DOHH2 (cell line): ENCODE measurements at regions not wholly inside any gene's neighbourhood (a gene's known extent, or its start where the extent isn't known, plus 50 kb on each side); places are given as distances from the start of the nearest gene placed in this dataset.

Experiments
- EZH2phosphoT487 ChIP-seq: fragments of 200-600 bp; sonication (generic); IDR thresholded peaks from 2 replicates; pipeline ENCODE4 v1.6.1; 2017; ENCODE audit warnings: borderline replicate concordance, mild to moderate bottlenecking, antibody characterized with exemption, low read length, moderate library complexity, mixed read lengths
- TF ChIP-seq, protein P1 (sequence below): fragments of 200-600 bp; sonication (generic); IDR thresholded peaks from one replicate; pipeline ENCODE4 v1.5.1; 2014; ENCODE audit warnings: antibody characterized with exemption, mild to moderate bottlenecking, low read depth, low read length; ENCODE audit not compliant: poor library complexity, severe bottlenecking

DNA sequence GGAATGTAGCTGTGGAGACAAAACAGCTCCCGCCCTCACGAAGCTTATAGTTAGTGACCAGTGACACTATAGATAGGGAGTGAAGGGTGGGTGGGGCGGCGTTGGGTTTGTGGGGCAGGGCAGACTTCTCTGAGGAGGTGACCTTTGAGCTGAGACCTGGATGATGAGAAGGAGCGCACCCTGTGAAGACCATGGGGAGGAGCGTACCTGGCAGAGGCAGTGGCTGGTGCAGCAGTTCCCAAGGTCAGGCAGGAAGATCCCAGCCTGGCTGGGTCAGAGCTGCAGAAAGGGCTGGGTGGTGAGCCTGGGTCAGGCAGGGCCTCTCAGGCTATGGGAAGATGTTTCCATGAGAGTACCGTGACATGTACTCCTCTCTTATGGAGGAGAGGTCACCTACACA, 135.0 kb upstream of the RCN1 start:
- TF ChIP-seq, protein P1, sequence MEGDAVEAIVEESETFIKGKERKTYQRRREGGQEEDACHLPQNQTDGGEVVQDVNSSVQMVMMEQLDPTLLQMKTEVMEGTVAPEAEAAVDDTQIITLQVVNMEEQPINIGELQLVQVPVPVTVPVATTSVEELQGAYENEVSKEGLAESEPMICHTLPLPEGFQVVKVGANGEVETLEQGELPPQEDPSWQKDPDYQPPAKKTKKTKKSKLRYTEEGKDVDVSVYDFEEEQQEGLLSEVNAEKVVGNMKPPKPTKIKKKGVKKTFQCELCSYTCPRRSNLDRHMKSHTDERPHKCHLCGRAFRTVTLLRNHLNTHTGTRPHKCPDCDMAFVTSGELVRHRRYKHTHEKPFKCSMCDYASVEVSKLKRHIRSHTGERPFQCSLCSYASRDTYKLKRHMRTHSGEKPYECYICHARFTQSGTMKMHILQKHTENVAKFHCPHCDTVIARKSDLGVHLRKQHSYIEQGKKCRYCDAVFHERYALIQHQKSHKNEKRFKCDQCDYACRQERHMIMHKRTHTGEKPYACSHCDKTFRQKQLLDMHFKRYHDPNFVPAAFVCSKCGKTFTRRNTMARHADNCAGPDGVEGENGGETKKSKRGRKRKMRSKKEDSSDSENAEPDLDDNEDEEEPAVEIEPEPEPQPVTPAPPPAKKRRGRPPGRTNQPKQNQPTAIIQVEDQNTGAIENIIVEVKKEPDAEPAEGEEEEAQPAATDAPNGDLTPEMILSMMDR: no peak
- TF ChIP-seq EZH2phosphoT487: no peak
